K562 (cell line): ENCODE measurements at regions not wholly inside any gene's neighbourhood (a gene's known extent, or its start where the extent isn't known, plus 50 kb on each side); places are given as distances from the start of the nearest gene placed in this dataset.

Source experiments
- GABPA ChIP-seq: fragments of 200-800 bp; sonication (Bioruptor generic); conservative IDR thresholded peaks from 2 replicates; pipeline ENCODE4 v1.6.1; 2016; ENCODE audit warnings: low read depth, missing genetic modification characterization, missing compliant biosample characterization
- NR2C2 ChIP-seq, 2 experiments: fragments of 200-800 bp in 1 of 2; sonication (Bioruptor generic) in 1 of 2; sonication (generic) in 1 of 2; formaldehyde crosslinking in 1 of 2; IDR thresholded peaks; 2 replicates each; pipeline versions ENCODE4 v1.6.1 to v1.8.0; 2016 to 2022; ENCODE audit warnings: mild to moderate bottlenecking in 1 of 2, missing compliant biosample characterization in 1 of 2, missing genetic modification characterization in 1 of 2, missing genetic modification reagents in 1 of 2
- PHF8 ChIP-seq: fragments of 200-600 bp; sonication (generic); IDR thresholded peaks from 2 replicates; pipeline ENCODE4 v1.6.1; 2012; ENCODE audit warnings: mixed run types, mild to moderate bottlenecking, inconsistent platforms, low read length, moderate library complexity, borderline replicate concordance
- TF ChIP-seq, protein P1 (sequence below): fragments of 150-350 bp; IDR thresholded peaks from 2 replicates; pipeline ENCODE4 v1.6.1; 2014; ENCODE audit warnings: low read depth, mild to moderate bottlenecking, low read length, borderline replicate concordance
- TF ChIP-seq, protein P2 (sequence below): fragments of 450-650 bp; formaldehyde crosslinking; IDR thresholded peaks from 2 replicates; pipeline ENCODE4 v1.4.0; 2022; ENCODE audit warnings: missing genetic modification characterization

DNA sequence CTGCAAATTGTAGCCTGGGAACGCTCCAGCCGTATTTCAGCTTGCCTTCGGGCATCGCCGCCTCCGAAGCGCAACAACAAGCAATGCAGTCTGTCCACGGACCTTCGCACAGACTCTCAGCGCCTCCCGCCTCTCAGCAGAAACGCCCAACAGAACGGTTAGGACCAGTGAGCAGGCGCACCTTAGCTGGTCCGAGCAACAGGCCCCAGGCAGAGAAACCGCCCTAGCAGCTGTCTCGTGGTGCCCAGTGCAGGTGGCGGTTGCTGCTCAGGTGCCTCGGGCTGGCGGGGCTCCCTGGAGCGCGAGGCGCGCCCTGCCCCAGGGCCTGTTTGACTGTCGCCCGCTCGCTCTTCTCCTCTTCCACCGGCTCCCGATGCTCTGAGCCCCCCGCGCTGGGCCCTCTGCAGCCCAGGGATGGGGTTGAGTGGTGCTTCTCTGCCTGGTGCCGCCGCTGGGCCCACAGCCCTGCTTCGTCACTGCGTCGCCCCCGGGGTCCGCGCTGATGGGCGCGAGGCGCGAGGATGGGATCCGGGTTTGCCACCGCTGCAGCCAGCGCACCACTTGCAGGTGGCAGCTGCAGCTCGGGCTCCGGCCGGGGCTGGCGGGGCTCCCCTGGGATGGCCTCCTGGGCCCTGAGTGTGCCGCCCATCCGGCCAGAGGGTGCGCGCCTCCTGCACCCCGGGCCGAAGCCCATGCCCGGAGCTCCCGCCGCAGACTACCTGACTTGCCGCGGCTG, 268.4 kb upstream of the FRG2C start:
- TF ChIP-seq PHF8: no peak
- TF ChIP-seq, protein P1, sequence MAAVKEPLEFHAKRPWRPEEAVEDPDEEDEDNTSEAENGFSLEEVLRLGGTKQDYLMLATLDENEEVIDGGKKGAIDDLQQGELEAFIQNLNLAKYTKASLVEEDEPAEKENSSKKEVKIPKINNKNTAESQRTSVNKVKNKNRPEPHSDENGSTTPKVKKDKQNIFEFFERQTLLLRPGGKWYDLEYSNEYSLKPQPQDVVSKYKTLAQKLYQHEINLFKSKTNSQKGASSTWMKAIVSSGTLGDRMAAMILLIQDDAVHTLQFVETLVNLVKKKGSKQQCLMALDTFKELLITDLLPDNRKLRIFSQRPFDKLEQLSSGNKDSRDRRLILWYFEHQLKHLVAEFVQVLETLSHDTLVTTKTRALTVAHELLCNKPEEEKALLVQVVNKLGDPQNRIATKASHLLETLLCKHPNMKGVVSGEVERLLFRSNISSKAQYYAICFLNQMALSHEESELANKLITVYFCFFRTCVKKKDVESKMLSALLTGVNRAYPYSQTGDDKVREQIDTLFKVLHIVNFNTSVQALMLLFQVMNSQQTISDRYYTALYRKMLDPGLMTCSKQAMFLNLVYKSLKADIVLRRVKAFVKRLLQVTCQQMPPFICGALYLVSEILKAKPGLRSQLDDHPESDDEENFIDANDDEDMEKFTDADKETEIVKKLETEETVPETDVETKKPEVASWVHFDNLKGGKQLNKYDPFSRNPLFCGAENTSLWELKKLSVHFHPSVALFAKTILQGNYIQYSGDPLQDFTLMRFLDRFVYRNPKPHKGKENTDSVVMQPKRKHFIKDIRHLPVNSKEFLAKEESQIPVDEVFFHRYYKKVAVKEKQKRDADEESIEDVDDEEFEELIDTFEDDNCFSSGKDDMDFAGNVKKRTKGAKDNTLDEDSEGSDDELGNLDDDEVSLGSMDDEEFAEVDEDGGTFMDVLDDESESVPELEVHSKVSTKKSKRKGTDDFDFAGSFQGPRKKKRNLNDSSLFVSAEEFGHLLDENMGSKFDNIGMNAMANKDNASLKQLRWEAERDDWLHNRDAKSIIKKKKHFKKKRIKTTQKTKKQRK: no peak
- TF ChIP-seq GABPA (tag): no peak
- no peak for TF ChIP-seq NR2C2 (CRISPR knock-in tag; IDR thresholded peaks at IDR 0.05)
- no peak for TF ChIP-seq NR2C2 (tag; IDR thresholded peaks at IDR 0.05)
- TF ChIP-seq, protein P2, sequence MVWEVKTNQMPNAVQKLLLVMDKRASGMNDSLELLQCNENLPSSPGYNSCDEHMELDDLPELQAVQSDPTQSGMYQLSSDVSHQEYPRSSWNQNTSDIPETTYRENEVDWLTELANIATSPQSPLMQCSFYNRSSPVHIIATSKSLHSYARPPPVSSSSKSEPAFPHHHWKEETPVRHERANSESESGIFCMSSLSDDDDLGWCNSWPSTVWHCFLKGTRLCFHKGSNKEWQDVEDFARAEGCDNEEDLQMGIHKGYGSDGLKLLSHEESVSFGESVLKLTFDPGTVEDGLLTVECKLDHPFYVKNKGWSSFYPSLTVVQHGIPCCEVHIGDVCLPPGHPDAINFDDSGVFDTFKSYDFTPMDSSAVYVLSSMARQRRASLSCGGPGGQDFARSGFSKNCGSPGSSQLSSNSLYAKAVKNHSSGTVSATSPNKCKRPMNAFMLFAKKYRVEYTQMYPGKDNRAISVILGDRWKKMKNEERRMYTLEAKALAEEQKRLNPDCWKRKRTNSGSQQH: no peak
